ENCODE measurements at regions not wholly inside any gene's neighbourhood (a gene's known extent, or its start where the extent isn't known, plus 50 kb on each side); places are given as distances from the start of the nearest gene placed in this dataset.

- no peaks in the 10 kb centered on the region for H3K9me3 ChIP-seq
- peaks cover 0 to 26% (median 13%) of the 10 kb centered on the region in 3 donors for H3K4me1 ChIP-seq
- H3K36me3 ChIP-seq: no peaks in the 10 kb centered on the region
- intact Hi-C loops (cut with DNase I): no loop called here
- TF ChIP-seq CTCF (IDR thresholded peaks at IDR 0.05) (no peak), POLR2A (IDR thresholded peaks at IDR 0.05) (no peak)
- DNase-seq: no peak
- WGBS, 2 donors: 45 to 46% methylated on average over 2 of the region's 2 CpGs
- H3K27me3 ChIP-seq: no peaks in the 10 kb centered on the region
- peak overlapping the region in 2 of 4 donors; percentile 21 to 35 for H3K27ac ChIP-seq
- no peak overlapping the region for H3K4me3 ChIP-seq
Observed at GRCh38 chr11:110763249-110764011, 51.2 kb upstream of the ARHGAP20 start.

- DNase-seq: no peak
- H3K36me3 ChIP-seq: no peaks in the 10 kb centered on the region
- WGBS, 2 donors: 27 to 65% methylated on average over 2 of the region's 2 CpGs
- H3K27ac ChIP-seq: peak overlapping the region in 2 of 4 donors; percentile 21 to 35
- no peak for TF ChIP-seq POLR2A (IDR thresholded peaks at IDR 0.05)
- TF ChIP-seq CTCF (IDR thresholded peaks at IDR 0.05): no peak
- no peaks in the 10 kb centered on the region for H3K27me3 ChIP-seq
- H3K4me1 ChIP-seq: peaks cover 0 to 26% (median 13%) of the 10 kb centered on the region in 3 donors
- intact Hi-C loops (cut with DNase I): no loop called here
- H3K9me3 ChIP-seq: no peaks in the 10 kb centered on the region
- H3K4me3 ChIP-seq: no peak overlapping the region
Observed at GRCh38 chr11:110762590-110762989, 50.4 kb upstream of the ARHGAP20 start.

Small RNA genes lying in the stretch of these regions (small RNA-seq; reads per million reads assigned to genes)
- 0 reads per million in 4 donors for gene AP002963.1
- 0 to 0.15 (median 0.04) reads per million in 4 donors for gene RNA5SP350
